ENCODE measurements at regions not wholly inside any gene's neighbourhood (a gene's known extent, or its start where the extent isn't known, plus 50 kb on each side); places are given as distances from the start of the nearest gene placed in this dataset.
A peak's percentile ranks its signal among the peaks of the same experiment; 100 is the strongest.

- H4K91ac ChIP-seq (replicated peaks; ENCODE audit: insufficient read length, low read length), result peak overlapping the region; percentile 47
- peaks cover 5% of the 10 kb centered on the region in 2 experiments for H3K9me3 ChIP-seq (ENCODE audit: insufficient read depth in 2 of 2, low read depth in 1 of 2, low read length in 1 of 2)
- FAIRE-seq (no peak), DNase-seq (ENCODE audit: low read depth in 1 of 2, low spot score in 2 of 2) (peak in 1 of 2 experiments; percentile 49)
- no peak overlapping the region for H3K27ac ChIP-seq (ENCODE audit: low read depth, low read length)
- no peak overlapping the region for H3K9ac ChIP-seq (replicated peaks in 1 of 4; ENCODE audit: extremely low read depth in 1 of 4, low read depth in 3 of 4, low read length in 3 of 4)
- H3K27me3 ChIP-seq (replicated peaks in 1 of 4; ENCODE audit: control insufficient read depth in 3 of 4, extremely low read depth in 1 of 4, insufficient read depth in 3 of 4, low read length in 3 of 4), result no peaks in the 10 kb centered on the region
- H3K79me2 ChIP-seq (ENCODE audit: control insufficient read depth in 1 of 2, insufficient read depth in 2 of 2, low read length in 2 of 2), result no peaks in the 10 kb centered on the region
- H3K4me3 ChIP-seq (ENCODE audit: extremely low read depth in 1 of 4, insufficient read depth in 2 of 4, low read depth in 3 of 4, low read length in 4 of 4), result no peak overlapping the region
- H2BK12ac ChIP-seq (ENCODE audit: low read depth, low read length), result no peak overlapping the region
- WGBS, 2 experiments (ENCODE audit: extremely low coverage in 1 of 2, insufficient coverage in 1 of 2, insufficient read length in 1 of 2, insufficient replicate concordance in 2 of 2, low coverage in 1 of 2, low lambda C conversion rate in 2 of 2, missing lambda C conversion rate in 1 of 2), result 100% methylated on average over 3 of the region's 3 CpGs; no CpG with 5 or more reads in 1 of the 2 experiments
- no peak overlapping the region for H3K14ac ChIP-seq (ENCODE audit: insufficient read length)
- H2BK120ac ChIP-seq (replicated peaks; ENCODE audit: low read depth, low read length), result no peak overlapping the region
- H3K36me3 ChIP-seq (ENCODE audit: control insufficient read depth in 2 of 4, insufficient read depth in 4 of 4, low read length in 3 of 4), result no peaks in the 10 kb centered on the region
- H3K4ac ChIP-seq (replicated peaks; ENCODE audit: insufficient read length, low read depth, low read length), result no peak overlapping the region
- no peak overlapping the region for H2BK5ac ChIP-seq (ENCODE audit: low read depth, low read length)
- POLR2A ChIA-PET (ENCODE audit: partially characterized antibody), result interaction anchor here (1.0 to 5.7 kb wide), 23 partner anchors 8 to 316 kb away, joined by 3 to 123 read pairs (median 9); partner anchors contain the start of genes BRCA1, NBR1, RPL27 and TMEM106A
- H4K20me1 ChIP-seq (replicated peaks in 1 of 2; ENCODE audit: control insufficient read depth in 1 of 2, insufficient read depth in 2 of 2, low read length in 2 of 2), result no peaks in the 10 kb centered on the region
- peaks cover 0 to under 1% (median 0%) of the 10 kb centered on the region in 4 experiments; a peak in 2 of 7 replicates for H3K4me1 ChIP-seq (replicated peaks in 1 of 4; ENCODE audit: control insufficient read depth in 3 of 4, insufficient read depth in 4 of 4, low read length in 3 of 4)
- H3K79me1 ChIP-seq (ENCODE audit: low read depth, low read length), result no peaks in the 10 kb centered on the region; the same call in 1 of the 2 replicates
- H3K4me2 ChIP-seq (ENCODE audit: insufficient read depth in 1 of 2, low read depth in 2 of 2, low read length in 2 of 2), result no peak overlapping the region
- no peak overlapping the region for H3K23ac ChIP-seq (ENCODE audit: insufficient read length)
- no peak overlapping the region for H3K56ac ChIP-seq (replicated peaks; ENCODE audit: insufficient read length, low read depth, low read length)
- no peak overlapping the region for H2BK20ac ChIP-seq (ENCODE audit: low read length)
- H4K5ac ChIP-seq (ENCODE audit: insufficient read length, low read depth, low read length), result no peak overlapping the region
- 0 out of 2 replicates have a peak overlapping the region, but pooled peaks have one; percentile 25 for H2AK5ac ChIP-seq (ENCODE audit: low read depth, low read length)
- peak overlapping the region; percentile 93; the same call in 1 of the 2 replicates for H2BK15ac ChIP-seq (ENCODE audit: low read length)
- no peaks in the 10 kb centered on the region for H3K23me2 ChIP-seq (ENCODE audit: low read depth, low read length)
- no peak overlapping the region for H3K18ac ChIP-seq (ENCODE audit: extremely low read depth, low read length)
- H2AFZ ChIP-seq (ENCODE audit: low read length), result no peak overlapping the region
- CTCF ChIA-PET (ENCODE audit: partially characterized antibody), result interaction anchor here (0.6 to 2.0 kb wide), 5 partner anchors 115 to 217 kb away, joined by 3 to 6 read pairs (median 3); no protein-coding TSS in a partner anchor
- H4K8ac ChIP-seq (ENCODE audit: extremely low read depth, insufficient read depth, low read length), result no peak overlapping the region
- TF ChIP-seq GABPA (IDR thresholded peaks at IDR 0.05; ENCODE audit: borderline replicate concordance, insufficient read depth, low read length) (no peak), JUN (IDR thresholded peaks at IDR 0.05; ENCODE audit: low read depth, low read length) (no peak), SP1 (IDR thresholded peaks at IDR 0.05; ENCODE audit: low read depth, low read length) (no peak), SP4 (IDR thresholded peaks at IDR 0.05; ENCODE audit: low read length) (no peak), HDAC2 (IDR thresholded peaks at IDR 0.05; ENCODE audit: borderline replicate concordance in 1 of 2, low read depth in 2 of 2, low read length in 2 of 2) (no peak), CTCF (IDR thresholded peaks at IDR 0.05; ENCODE audit: control extremely low read depth in 1 of 3, insufficient read depth in 1 of 3, low read depth in 1 of 3, low read length in 3 of 3) (no peak), NANOG (IDR thresholded peaks at IDR 0.05; ENCODE audit: insufficient read depth, low read depth, low read length, poor library complexity, severe bottlenecking) (no peak), ASH2L (IDR thresholded peaks at IDR 0.05; ENCODE audit: low read length) (no peak), POU5F1 (IDR thresholded peaks at IDR 0.05; ENCODE audit: low read depth, low read length) (no peak), SIRT6 (IDR thresholded peaks at IDR 0.05; ENCODE audit: low read length) (no peak), CBX8 (IDR thresholded peaks at IDR 0.05; ENCODE audit: borderline replicate concordance, low read depth, low read length) (no peak)
These were observed 80.8 kb upstream of the RNU2-1 start for GRCh38 chr17:43314611-43315011.

Measured in H1 (cell line).